HEK293 (cell line): ENCODE measurements at regions not wholly inside any gene's neighbourhood (a gene's known extent, or its start where the extent isn't known, plus 50 kb on each side); places are given as distances from the start of the nearest gene placed in this dataset.

Experiments
- ZNF274 ChIP-seq, 2 experiments: fragments of 200-500 bp in 1 of 2; fragments of 450-650 bp in 1 of 2; sonication (Bioruptor generic) in 1 of 2; formaldehyde crosslinking in 1 of 2; IDR thresholded peaks; 2 replicates each; pipeline versions ENCODE4 v1.5.1 to v1.6.1; 2014 to 2016; ENCODE audit warnings: borderline replicate concordance in 1 of 2, inconsistent platforms in 1 of 2, low read length in 1 of 2, missing biosample characterization in 1 of 2, missing genetic modification characterization in 1 of 2
- ZNF621 ChIP-seq: fragments of 450-650 bp; formaldehyde crosslinking; IDR thresholded peaks from 2 replicates; pipeline ENCODE4 v1.5.1; 2017; ENCODE audit warnings: missing biosample characterization, missing genetic modification characterization
- TF ChIP-seq, protein P1 (sequence below): fragments of 450-650 bp; formaldehyde crosslinking; IDR thresholded peaks from 2 replicates; pipeline ENCODE4 v1.5.1; 2016; ENCODE audit warnings: missing biosample characterization, missing genetic modification characterization
- TF ChIP-seq, protein P2 (sequence below): fragments of 450-650 bp; formaldehyde crosslinking; IDR thresholded peaks from 2 replicates; pipeline ENCODE4 v1.5.1; 2016; ENCODE audit warnings: missing biosample characterization, missing genetic modification characterization
- TF ChIP-seq, protein P3 (sequence below): fragments of 450-650 bp; formaldehyde crosslinking; IDR thresholded peaks from 2 replicates; pipeline ENCODE4 v1.5.1; 2016; ENCODE audit warnings: missing biosample characterization, missing genetic modification characterization

DNA sequence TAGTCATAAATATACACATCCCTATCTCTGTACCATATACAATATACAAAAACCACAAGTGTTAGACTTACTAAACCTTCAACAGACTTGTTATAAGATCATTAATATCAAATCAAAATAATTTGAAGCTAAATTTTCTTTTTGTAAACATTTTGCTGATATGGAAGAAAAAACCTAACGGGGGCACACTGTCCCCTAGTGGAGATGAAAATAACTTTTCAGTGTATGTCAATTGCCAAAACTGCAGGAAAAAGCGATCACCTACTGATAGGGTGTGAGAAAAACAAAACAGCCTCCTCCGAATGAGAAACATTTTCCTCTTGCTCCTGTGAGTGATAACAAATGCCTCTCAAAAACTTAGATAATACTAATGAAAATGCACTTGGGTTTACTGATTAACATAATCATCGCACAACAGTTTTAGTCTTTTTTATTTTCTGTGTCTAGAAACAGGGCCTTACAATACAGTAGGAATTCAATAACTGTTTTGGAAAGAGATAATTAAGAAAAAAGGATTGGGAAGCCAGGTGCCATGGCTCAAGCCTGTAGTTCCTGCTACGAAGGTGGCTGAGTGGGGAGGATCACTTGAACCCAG lies 322.7 kb downstream of the CRPPA start:
- TF ChIP-seq, protein P1, sequence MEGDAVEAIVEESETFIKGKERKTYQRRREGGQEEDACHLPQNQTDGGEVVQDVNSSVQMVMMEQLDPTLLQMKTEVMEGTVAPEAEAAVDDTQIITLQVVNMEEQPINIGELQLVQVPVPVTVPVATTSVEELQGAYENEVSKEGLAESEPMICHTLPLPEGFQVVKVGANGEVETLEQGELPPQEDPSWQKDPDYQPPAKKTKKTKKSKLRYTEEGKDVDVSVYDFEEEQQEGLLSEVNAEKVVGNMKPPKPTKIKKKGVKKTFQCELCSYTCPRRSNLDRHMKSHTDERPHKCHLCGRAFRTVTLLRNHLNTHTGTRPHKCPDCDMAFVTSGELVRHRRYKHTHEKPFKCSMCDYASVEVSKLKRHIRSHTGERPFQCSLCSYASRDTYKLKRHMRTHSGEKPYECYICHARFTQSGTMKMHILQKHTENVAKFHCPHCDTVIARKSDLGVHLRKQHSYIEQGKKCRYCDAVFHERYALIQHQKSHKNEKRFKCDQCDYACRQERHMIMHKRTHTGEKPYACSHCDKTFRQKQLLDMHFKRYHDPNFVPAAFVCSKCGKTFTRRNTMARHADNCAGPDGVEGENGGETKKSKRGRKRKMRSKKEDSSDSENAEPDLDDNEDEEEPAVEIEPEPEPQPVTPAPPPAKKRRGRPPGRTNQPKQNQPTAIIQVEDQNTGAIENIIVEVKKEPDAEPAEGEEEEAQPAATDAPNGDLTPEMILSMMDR (tag by site-specific recombination): no peak
- TF ChIP-seq, protein P2, sequence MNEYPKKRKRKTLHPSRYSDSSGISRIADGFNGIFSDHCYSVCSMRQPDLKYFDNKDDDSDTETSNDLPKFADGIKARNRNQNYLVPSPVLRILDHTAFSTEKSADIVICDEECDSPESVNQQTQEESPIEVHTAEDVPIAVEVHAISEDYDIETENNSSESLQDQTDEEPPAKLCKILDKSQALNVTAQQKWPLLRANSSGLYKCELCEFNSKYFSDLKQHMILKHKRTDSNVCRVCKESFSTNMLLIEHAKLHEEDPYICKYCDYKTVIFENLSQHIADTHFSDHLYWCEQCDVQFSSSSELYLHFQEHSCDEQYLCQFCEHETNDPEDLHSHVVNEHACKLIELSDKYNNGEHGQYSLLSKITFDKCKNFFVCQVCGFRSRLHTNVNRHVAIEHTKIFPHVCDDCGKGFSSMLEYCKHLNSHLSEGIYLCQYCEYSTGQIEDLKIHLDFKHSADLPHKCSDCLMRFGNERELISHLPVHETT: no peak
- TF ChIP-seq ZNF274 (IDR thresholded peaks at IDR 0.05; ENCODE audit: low read length) (no peak), ZNF274 (tag by site-specific recombination; IDR thresholded peaks at IDR 0.05; ENCODE audit: borderline replicate concordance) (no peak), ZNF621 (tag by site-specific recombination) (no peak)
- TF ChIP-seq, protein P3, sequence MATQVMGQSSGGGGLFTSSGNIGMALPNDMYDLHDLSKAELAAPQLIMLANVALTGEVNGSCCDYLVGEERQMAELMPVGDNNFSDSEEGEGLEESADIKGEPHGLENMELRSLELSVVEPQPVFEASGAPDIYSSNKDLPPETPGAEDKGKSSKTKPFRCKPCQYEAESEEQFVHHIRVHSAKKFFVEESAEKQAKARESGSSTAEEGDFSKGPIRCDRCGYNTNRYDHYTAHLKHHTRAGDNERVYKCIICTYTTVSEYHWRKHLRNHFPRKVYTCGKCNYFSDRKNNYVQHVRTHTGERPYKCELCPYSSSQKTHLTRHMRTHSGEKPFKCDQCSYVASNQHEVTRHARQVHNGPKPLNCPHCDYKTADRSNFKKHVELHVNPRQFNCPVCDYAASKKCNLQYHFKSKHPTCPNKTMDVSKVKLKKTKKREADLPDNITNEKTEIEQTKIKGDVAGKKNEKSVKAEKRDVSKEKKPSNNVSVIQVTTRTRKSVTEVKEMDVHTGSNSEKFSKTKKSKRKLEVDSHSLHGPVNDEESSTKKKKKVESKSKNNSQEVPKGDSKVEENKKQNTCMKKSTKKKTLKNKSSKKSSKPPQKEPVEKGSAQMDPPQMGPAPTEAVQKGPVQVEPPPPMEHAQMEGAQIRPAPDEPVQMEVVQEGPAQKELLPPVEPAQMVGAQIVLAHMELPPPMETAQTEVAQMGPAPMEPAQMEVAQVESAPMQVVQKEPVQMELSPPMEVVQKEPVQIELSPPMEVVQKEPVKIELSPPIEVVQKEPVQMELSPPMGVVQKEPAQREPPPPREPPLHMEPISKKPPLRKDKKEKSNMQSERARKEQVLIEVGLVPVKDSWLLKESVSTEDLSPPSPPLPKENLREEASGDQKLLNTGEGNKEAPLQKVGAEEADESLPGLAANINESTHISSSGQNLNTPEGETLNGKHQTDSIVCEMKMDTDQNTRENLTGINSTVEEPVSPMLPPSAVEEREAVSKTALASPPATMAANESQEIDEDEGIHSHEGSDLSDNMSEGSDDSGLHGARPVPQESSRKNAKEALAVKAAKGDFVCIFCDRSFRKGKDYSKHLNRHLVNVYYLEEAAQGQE (tag by site-specific recombination): no peak
